Uterus (tissue), 3 donors: ENCODE measurements at regions not wholly inside any gene's neighbourhood (a gene's known extent, or its start where the extent isn't known, plus 50 kb on each side); places are given as distances from the start of the nearest gene placed in this dataset.

Experiments used
- DNase-seq, 2 donors: peaks; one replicate each; pipeline ENCODE4 v3.0.0-alpha.2; 2019 to 2020
- H3K27ac ChIP-seq, 2 donors: fragments of 200-600 bp; sonication (generic); 1 replicate in 1 of 2; 2 replicates in 1 of 2; pipeline ENCODE4 v1.5.1; 2016 to 2018
- H3K27me3 ChIP-seq, 2 donors: fragments of 200-600 bp; sonication (generic); one replicate each; pipeline ENCODE4 v1.5.1; 2018 to 2019; ENCODE audit warnings: control low read depth in 1 of 2
- H3K36me3 ChIP-seq, 2 donors: fragments of 200-600 bp; sonication (generic); one replicate each; pipeline ENCODE4 v1.5.1; 2019; ENCODE audit warnings: control low read depth in 1 of 2
- H3K4me1 ChIP-seq, 2 donors: fragments of 200-600 bp; sonication (generic); one replicate each; pipeline ENCODE4 v1.5.1; 2018 to 2019; ENCODE audit warnings: control low read depth in 1 of 2
- H3K4me3 ChIP-seq, 2 donors: fragments of 200-600 bp; sonication (generic); 1 replicate in 1 of 2; 2 replicates in 1 of 2; pipeline ENCODE4 v1.5.1; 2018 to 2019; ENCODE audit warnings: mild to moderate bottlenecking in 1 of 2
- H3K9me3 ChIP-seq, 2 donors: fragments of 200-600 bp; sonication (generic); one replicate each; pipeline ENCODE4 v1.5.1; 2019; ENCODE audit warnings: control low read depth in 1 of 2
- POLR2A ChIP-seq, 2 donors: fragments of 450-650 bp; IDR thresholded peaks; one replicate each; pipeline ENCODE4 v1.6.1; 2016; ENCODE audit warnings: antibody characterized with exemption in 2 of 2, mild to moderate bottlenecking in 1 of 2, moderate library complexity in 1 of 2
- intact Hi-C: fragments of 100-400 bp; cut with DNase I; formaldehyde crosslinking; loops from one replicate; pipeline ENCODE4 v1.15.1; 2023; ENCODE audit warnings: low total_unique reads
- TF ChIP-seq, protein P1 (sequence below), 4 experiments: fragments of 200-600 bp in 2 of 4; fragments of 450-650 bp in 2 of 4; sonication (generic) in 2 of 4; IDR thresholded peaks; one replicate each; pipeline ENCODE4 v1.5.1; 2016 to 2019; ENCODE audit warnings: antibody characterized with exemption in 4 of 4, mild to moderate bottlenecking in 2 of 4, moderate library complexity in 1 of 4
- donor health status: DM: yes; HTN: yes; CAD: no.

DNA sequence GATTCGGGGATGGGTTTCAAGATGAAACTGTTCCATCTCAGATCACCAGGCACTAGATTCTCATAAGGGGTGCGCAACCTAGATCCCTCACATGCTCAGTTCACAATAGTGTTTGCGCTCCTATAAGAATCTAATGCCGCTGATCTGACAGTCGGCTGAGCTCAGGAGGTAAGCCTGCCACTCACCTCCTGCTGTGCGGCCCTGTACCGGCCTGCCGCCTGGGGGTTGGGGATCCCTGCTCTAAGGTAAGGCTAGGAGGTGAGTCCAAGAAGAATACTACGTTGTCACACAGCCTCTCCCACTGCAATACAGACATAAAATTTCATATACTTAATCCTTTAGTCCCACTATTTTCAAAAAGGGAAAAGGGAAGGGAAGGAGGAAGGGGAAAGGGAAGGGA is 213.4 kb upstream of the HCCS start:
- Histone ChIP-seq H3K4me3 (no peak overlapping the region), H3K4me1 (no peaks in the 10 kb centered on the region), H3K27me3 (no peaks in the 10 kb centered on the region), H3K36me3 (no peaks in the 10 kb centered on the region), H3K9me3 (no peaks in the 10 kb centered on the region), H3K27ac (no peak overlapping the region)
- no peak for DNase-seq
- intact Hi-C loops = no loop called here
- TF ChIP-seq, protein P1, sequence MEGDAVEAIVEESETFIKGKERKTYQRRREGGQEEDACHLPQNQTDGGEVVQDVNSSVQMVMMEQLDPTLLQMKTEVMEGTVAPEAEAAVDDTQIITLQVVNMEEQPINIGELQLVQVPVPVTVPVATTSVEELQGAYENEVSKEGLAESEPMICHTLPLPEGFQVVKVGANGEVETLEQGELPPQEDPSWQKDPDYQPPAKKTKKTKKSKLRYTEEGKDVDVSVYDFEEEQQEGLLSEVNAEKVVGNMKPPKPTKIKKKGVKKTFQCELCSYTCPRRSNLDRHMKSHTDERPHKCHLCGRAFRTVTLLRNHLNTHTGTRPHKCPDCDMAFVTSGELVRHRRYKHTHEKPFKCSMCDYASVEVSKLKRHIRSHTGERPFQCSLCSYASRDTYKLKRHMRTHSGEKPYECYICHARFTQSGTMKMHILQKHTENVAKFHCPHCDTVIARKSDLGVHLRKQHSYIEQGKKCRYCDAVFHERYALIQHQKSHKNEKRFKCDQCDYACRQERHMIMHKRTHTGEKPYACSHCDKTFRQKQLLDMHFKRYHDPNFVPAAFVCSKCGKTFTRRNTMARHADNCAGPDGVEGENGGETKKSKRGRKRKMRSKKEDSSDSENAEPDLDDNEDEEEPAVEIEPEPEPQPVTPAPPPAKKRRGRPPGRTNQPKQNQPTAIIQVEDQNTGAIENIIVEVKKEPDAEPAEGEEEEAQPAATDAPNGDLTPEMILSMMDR (IDR thresholded peaks at IDR 0.05) = no peak
- TF ChIP-seq POLR2A (IDR thresholded peaks at IDR 0.05) = no peak

DNA sequence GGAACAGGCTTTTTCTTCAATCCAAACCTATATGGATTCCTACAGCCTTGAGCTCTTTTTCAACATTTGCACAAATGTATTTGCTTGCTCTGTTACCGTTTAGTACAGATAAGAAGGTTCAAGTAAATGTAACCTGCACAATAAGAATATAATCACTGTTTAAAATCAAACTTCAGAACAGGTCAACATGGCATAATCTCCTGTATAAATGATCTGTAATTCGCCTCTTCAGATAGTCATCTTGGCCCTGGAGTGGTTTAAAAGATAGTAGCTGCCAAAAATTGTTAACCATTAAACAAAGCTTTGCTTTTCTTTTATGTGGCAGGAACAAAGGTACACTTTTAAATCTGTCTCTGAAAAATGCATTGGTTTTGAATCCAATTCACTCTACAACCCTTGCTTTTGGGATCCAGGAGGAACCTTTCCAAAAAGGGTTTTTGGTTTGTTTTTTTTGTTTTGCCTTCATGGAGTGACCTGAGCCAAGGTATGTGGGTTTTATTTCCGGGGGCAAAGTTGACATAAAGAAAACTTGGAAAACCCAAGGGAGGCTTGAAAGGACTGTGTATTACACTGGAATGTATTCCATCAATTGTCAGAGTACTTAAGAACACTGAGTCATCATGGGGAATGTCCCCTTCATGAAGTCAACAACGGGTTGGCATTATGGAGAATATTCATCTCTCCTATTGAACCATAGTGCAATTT is 210.4 kb upstream of the HCCS start:
- H3K4me1 ChIP-seq = no peaks in the 10 kb centered on the region
- no peak for DNase-seq
- H3K27ac ChIP-seq = no peak overlapping the region
- H3K27me3 ChIP-seq = no peaks in the 10 kb centered on the region
- no peaks in the 10 kb centered on the region for H3K36me3 ChIP-seq
- no peaks in the 10 kb centered on the region for H3K9me3 ChIP-seq
- TF ChIP-seq, protein P1 (IDR thresholded peaks at IDR 0.05) = no peak
- no peak for TF ChIP-seq POLR2A (IDR thresholded peaks at IDR 0.05)
- H3K4me3 ChIP-seq = no peak overlapping the region
- intact Hi-C loops = no loop called here

DNA sequence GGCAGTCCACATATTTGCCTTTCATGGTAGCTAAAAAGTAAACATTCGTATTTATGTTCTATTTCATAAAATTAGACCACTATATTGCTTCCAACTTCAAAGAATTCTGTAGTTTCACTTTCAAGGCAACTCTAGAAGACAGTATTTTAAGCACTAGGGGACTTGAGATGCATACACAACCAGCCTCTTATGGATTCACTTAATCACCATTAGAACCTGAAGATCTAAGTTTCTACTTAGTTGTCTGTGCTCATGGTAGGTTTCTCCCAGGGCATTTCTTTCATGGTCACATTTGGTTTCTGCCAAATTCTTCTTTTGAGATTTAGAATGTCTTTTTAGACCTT is 209.9 kb upstream of the HCCS start:
- H3K27ac ChIP-seq = no peak overlapping the region
- TF ChIP-seq, protein P1 (IDR thresholded peaks at IDR 0.05) = no peak
- TF ChIP-seq POLR2A (IDR thresholded peaks at IDR 0.05) = no peak
- intact Hi-C loops = no loop called here

DNA sequence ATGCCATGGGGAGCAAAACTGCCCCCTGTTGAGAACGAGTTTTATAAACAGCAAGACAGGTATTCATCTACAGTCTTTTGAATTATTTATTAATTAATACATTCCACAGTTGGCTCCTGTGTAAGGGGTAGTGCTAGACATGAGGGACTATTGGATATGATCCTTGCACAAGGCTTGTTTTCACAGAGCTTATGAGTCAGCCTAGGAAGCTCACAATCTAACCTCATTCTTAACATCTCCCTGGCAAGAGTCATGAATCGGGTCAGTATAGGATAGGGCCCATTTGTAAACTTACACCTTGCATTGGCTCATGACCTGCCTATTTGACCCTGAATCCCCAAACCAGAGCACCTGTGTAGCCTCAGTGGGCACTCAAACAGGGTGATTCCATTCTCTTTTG is 209.1 kb upstream of the HCCS start:
- Histone ChIP-seq H3K36me3 (no peaks in the 10 kb centered on the region), H3K9me3 (no peaks in the 10 kb centered on the region), H3K27ac (no peak overlapping the region), H3K4me3 (no peak overlapping the region), H3K4me1 (no peaks in the 10 kb centered on the region), H3K27me3 (no peaks in the 10 kb centered on the region)
- no peak for TF ChIP-seq POLR2A (IDR thresholded peaks at IDR 0.05)
- TF ChIP-seq, protein P1 (IDR thresholded peaks at IDR 0.05) = no peak
- intact Hi-C loops = no loop called here
- DNase-seq = no peak

More for the DNA sequence above, 209.9 kb upstream of the HCCS start:
- DNase-seq = no peak
- H3K27me3 ChIP-seq = no peaks in the 10 kb centered on the region
- no peak overlapping the region for H3K4me3 ChIP-seq
- H3K9me3 ChIP-seq = no peaks in the 10 kb centered on the region
- no peaks in the 10 kb centered on the region for H3K4me1 ChIP-seq
- no peaks in the 10 kb centered on the region for H3K36me3 ChIP-seq

DNA sequence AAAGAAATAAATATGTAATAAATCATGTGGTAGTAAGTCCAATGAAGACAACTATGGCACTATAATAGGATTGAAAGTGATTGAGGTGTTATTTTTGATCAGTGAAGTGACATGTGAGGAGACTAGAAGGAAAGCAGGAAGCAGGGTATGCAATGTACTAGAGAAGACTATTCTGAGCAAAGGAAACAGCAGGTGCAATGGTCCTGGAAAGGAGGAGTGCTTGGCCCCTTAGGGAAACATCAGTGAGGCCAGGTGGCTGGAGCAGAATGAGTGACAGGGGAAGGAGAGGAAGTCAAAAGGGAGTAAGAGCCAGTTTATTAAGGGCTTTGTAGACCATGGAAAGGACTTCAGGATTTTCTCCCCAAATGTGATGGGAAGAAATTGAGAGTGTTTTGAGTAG is 207.6 kb upstream of the HCCS start:
- TF ChIP-seq POLR2A (IDR thresholded peaks at IDR 0.05) = no peak
- TF ChIP-seq, protein P1 (IDR thresholded peaks at IDR 0.05) = no peak
- no peaks in the 10 kb centered on the region for H3K4me1 ChIP-seq
- H3K9me3 ChIP-seq = peaks cover 0 to 3% of the 10 kb centered on the region in 2 donors
- no peak for DNase-seq
- no peaks in the 10 kb centered on the region for H3K27me3 ChIP-seq
- no peaks in the 10 kb centered on the region for H3K36me3 ChIP-seq
- no peak overlapping the region for H3K4me3 ChIP-seq
- intact Hi-C loops = no loop called here
- no peak overlapping the region for H3K27ac ChIP-seq
